ENCODE measurements at regions not wholly inside any gene's neighbourhood (a gene's known extent, or its start where the extent isn't known, plus 50 kb on each side); places are given as distances from the start of the nearest gene placed in this dataset.
"Not testable (repeated sequence)": the region's sequence is repeated elsewhere in the genome, so short reads cannot be mapped to it uniquely, and the experiment has no call there.

DNA sequence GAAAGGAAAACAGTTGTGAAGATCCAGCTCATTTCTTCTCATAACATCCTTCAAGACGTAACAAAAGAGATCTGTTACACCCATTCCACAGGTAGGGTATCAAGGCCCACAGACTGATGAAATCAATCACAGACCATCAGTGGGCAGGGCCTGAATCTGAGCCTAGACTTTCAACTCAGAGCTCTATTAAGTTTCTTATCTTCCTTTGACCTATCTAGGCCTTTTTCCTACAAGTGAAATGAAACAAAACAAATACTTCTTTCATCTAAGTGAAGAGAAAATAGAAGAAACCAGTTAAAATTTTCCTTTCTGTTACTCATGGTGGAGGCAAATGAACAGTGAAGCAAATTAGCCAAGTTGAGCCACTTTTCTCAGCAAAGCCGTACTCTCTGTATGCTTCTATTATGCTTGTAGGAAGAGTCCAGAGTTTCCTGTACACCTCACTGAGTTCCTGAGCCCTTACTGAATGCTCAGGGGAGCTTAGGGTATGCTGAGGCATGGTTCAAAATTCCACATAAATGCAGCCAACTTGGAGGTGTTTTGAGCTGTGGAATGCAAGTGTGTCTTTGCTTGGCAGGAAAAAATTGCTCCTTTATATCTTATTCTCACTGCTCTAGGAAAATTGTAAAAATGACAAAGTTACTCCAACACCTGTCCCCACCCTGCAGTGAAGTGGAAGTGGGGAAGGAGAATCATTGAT, 91.9 kb downstream of the FEM1C start:
- H3K79me2 ChIP-seq (ENCODE audit: insufficient read depth, low read length), result no peaks in the 10 kb centered on the region
- no peak overlapping the region for H2AFZ ChIP-seq (ENCODE audit: low read length)
- no peaks in the 10 kb centered on the region for H3F3A ChIP-seq (ENCODE audit: insufficient read depth, low read length)
- H3K9ac ChIP-seq (ENCODE audit: low read length), result no peak overlapping the region
- no peak overlapping the region for H3K4me2 ChIP-seq (ENCODE audit: low read length)
- no peaks in the 10 kb centered on the region for H3K36me3 ChIP-seq (ENCODE audit: insufficient read depth, low read length)
- no peaks in the 10 kb centered on the region for H4K20me1 ChIP-seq (ENCODE audit: insufficient read depth, low read length)
- H3K27ac ChIP-seq (ENCODE audit: low read depth, low read length, poor library complexity, severe bottlenecking), result no peak overlapping the region
- H3K9me2 ChIP-seq (ENCODE audit: low read depth, low read length), result no peaks in the 10 kb centered on the region
- H3K4me3 ChIP-seq (ENCODE audit: low read depth, low read length, poor library complexity, severe bottlenecking), result no peak overlapping the region
- TF ChIP-seq, protein P1, sequence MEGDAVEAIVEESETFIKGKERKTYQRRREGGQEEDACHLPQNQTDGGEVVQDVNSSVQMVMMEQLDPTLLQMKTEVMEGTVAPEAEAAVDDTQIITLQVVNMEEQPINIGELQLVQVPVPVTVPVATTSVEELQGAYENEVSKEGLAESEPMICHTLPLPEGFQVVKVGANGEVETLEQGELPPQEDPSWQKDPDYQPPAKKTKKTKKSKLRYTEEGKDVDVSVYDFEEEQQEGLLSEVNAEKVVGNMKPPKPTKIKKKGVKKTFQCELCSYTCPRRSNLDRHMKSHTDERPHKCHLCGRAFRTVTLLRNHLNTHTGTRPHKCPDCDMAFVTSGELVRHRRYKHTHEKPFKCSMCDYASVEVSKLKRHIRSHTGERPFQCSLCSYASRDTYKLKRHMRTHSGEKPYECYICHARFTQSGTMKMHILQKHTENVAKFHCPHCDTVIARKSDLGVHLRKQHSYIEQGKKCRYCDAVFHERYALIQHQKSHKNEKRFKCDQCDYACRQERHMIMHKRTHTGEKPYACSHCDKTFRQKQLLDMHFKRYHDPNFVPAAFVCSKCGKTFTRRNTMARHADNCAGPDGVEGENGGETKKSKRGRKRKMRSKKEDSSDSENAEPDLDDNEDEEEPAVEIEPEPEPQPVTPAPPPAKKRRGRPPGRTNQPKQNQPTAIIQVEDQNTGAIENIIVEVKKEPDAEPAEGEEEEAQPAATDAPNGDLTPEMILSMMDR (IDR thresholded peaks at IDR 0.05; ENCODE audit: low read length), result no peak
- no peak for TF ChIP-seq EZH2 (IDR thresholded peaks at IDR 0.05; ENCODE audit: borderline replicate concordance, low read length)
- no peaks in the 10 kb centered on the region for H3K4me1 ChIP-seq (ENCODE audit: insufficient read depth, low read length, severe bottlenecking)
- no peaks in the 10 kb centered on the region for H3K9me3 ChIP-seq (ENCODE audit: low read length)
- H3K27me3 ChIP-seq (ENCODE audit: insufficient read depth, low read length), result no peaks in the 10 kb centered on the region

DNA sequence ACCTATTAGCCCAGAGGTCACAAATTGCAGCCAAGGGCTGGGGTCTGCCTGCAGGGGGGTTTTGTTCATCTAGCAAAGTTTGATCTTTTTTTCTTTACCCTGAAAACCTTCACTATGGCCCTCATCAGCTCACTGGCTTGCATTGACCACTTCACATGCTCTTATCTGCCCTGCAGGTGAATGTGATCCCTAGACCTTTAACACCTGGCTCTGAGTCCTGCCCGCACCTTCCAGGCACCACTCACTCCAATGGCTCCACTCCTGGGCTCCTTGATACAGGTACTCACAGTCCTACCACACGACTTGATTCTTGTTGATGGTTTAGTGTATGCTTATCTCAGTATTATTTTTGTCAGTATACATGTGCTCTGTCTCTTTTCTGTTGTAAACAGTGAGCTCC, 92.5 kb downstream of the FEM1C start:
- no peaks in the 10 kb centered on the region for H3K36me3 ChIP-seq (ENCODE audit: insufficient read depth, low read length)
- H3K27me3 ChIP-seq (ENCODE audit: insufficient read depth, low read length), result no peaks in the 10 kb centered on the region
- no peaks in the 10 kb centered on the region for H4K20me1 ChIP-seq (ENCODE audit: insufficient read depth, low read length)
- no peak overlapping the region for H2AFZ ChIP-seq (ENCODE audit: low read length)
- no peak overlapping the region for H3K27ac ChIP-seq (ENCODE audit: low read depth, low read length, poor library complexity, severe bottlenecking)
- no peaks in the 10 kb centered on the region for H3K4me1 ChIP-seq (ENCODE audit: insufficient read depth, low read length, severe bottlenecking)
- H3K9me3 ChIP-seq (ENCODE audit: low read length), result no peaks in the 10 kb centered on the region
- H3K79me2 ChIP-seq (ENCODE audit: insufficient read depth, low read length), result no peaks in the 10 kb centered on the region
- H3K4me3 ChIP-seq (ENCODE audit: low read depth, low read length, poor library complexity, severe bottlenecking), result no peak overlapping the region
- no peak overlapping the region for H3K4me2 ChIP-seq (ENCODE audit: low read length)
- no peaks in the 10 kb centered on the region for H3F3A ChIP-seq (ENCODE audit: insufficient read depth, low read length)
- H3K9ac ChIP-seq (ENCODE audit: low read length), result no peak overlapping the region
- no peaks in the 10 kb centered on the region for H3K9me2 ChIP-seq (ENCODE audit: low read depth, low read length)
- TF ChIP-seq, protein P1 (IDR thresholded peaks at IDR 0.05; ENCODE audit: low read length), result no peak
- no peak for TF ChIP-seq EZH2 (IDR thresholded peaks at IDR 0.05; ENCODE audit: borderline replicate concordance, low read length)

DNA sequence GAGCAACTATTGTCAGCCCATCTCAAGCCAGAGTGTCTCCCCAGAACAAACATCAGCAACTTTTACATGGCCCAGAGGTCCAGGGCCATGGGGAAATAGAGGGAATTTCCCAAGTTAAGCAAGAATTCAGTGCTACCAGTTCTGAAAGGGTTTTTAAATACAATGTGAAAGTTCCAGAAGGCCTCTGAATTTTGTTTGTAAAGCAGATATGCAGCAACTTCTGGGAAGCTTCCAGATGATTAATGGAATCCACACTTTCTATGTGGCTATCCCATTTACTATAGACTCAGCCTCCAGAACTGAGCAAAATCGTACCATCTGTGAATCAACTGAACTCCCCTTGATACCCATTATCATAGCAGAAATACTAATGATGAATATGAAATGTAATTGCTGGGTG, 93.8 kb downstream of the FEM1C start:
- no peak overlapping the region for H3K4me2 ChIP-seq (ENCODE audit: low read length)

DNA sequence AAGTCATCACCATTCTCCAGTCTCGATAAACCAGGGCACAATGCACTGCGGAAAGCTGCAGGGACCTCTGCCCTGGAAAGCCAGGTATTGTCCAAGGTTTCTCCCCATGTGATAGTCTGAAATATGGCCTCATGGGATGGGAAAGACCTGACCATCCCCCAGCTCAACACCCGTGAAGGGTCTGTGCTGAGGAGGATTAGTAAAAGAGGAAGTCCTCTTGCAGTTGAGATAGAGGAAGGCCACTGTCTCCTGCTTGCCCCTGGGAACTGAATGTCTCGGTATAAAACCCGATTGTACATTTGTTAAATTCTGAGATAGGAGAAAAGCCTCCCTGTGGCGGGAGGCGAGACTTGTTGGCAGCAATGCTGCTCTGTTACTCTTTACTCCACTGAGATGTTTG, 95.9 kb downstream of the FEM1C start:
- not testable (repeated sequence) for H3K9ac ChIP-seq (ENCODE audit: low read length); H3K4me1 ChIP-seq (ENCODE audit: insufficient read depth, low read length, severe bottlenecking); H3K27me3 ChIP-seq (ENCODE audit: insufficient read depth, low read length); H3K36me3 ChIP-seq (ENCODE audit: insufficient read depth, low read length); H3F3A ChIP-seq (ENCODE audit: insufficient read depth, low read length); H4K20me1 ChIP-seq (ENCODE audit: insufficient read depth, low read length); H3K4me3 ChIP-seq (ENCODE audit: low read depth, low read length, poor library complexity, severe bottlenecking); H3K9me3 ChIP-seq (ENCODE audit: low read length); H3K79me2 ChIP-seq (ENCODE audit: insufficient read depth, low read length); H3K9me2 ChIP-seq (ENCODE audit: low read depth, low read length); H2AFZ ChIP-seq (ENCODE audit: low read length); H3K4me2 ChIP-seq (ENCODE audit: low read length); H3K27ac ChIP-seq (ENCODE audit: low read depth, low read length, poor library complexity, severe bottlenecking)

More for the DNA sequence above, 93.8 kb downstream of the FEM1C start:
- Histone ChIP-seq H3K4me3 (ENCODE audit: low read depth, low read length, poor library complexity, severe bottlenecking) (no peak overlapping the region), H3K36me3 (ENCODE audit: insufficient read depth, low read length) (no peaks in the 10 kb centered on the region), H3K9ac (ENCODE audit: low read length) (no peak overlapping the region), H3K27me3 (ENCODE audit: insufficient read depth, low read length) (no peaks in the 10 kb centered on the region), H2AFZ (ENCODE audit: low read length) (no peak overlapping the region), H3K4me1 (ENCODE audit: insufficient read depth, low read length, severe bottlenecking) (no peaks in the 10 kb centered on the region), H3K9me2 (ENCODE audit: low read depth, low read length) (no peaks in the 10 kb centered on the region), H3K9me3 (ENCODE audit: low read length) (no peaks in the 10 kb centered on the region), H4K20me1 (ENCODE audit: insufficient read depth, low read length) (no peaks in the 10 kb centered on the region), H3K79me2 (ENCODE audit: insufficient read depth, low read length) (no peaks in the 10 kb centered on the region), H3F3A (ENCODE audit: insufficient read depth, low read length) (no peaks in the 10 kb centered on the region), H3K27ac (ENCODE audit: low read depth, low read length, poor library complexity, severe bottlenecking) (no peak overlapping the region)
- TF ChIP-seq, protein P1 (IDR thresholded peaks at IDR 0.05; ENCODE audit: low read length), result no peak
- TF ChIP-seq EZH2 (IDR thresholded peaks at IDR 0.05; ENCODE audit: borderline replicate concordance, low read length), result no peak

Measured in OCI-LY1 (cell line).